Astrocyte of the cerebellum (primary cell): ENCODE measurements at regions not wholly inside any gene's neighbourhood (a gene's known extent, or its start where the extent isn't known, plus 50 kb on each side); places are given as distances from the start of the nearest gene placed in this dataset.
"Not testable (repeated sequence)": the region's sequence is repeated elsewhere in the genome, so short reads cannot be mapped to it uniquely, and the experiment has no call there.

Experiments used
- DNase-seq: peaks from one replicate; pipeline ENCODE4 v3.0.0-alpha.2; 2011; ENCODE audit warnings: low read depth
- H3K4me3 ChIP-seq: 2 replicates; pipeline ENCODE4 v1.5.1; 2011; ENCODE audit warnings: mild to moderate bottlenecking, low read depth, low read length, moderate library complexity
- CTCF ChIP-seq: IDR thresholded peaks from 2 replicates; pipeline ENCODE4 v1.5.1; 2012; ENCODE audit warnings: low read length, low read depth, moderate library complexity, mild to moderate bottlenecking; ENCODE audit errors: missing control alignments
- in situ Hi-C: cut with HindIII; loops from 2 replicates; pipeline ENCODE4 v1.10.0; 2017; ENCODE audit warnings: low sequenced_read_pairs

GRCh38 chr4:129823105-129823504 lies 727.2 kb downstream of the C4orf33 start:
- no peak for TF ChIP-seq CTCF
- in situ Hi-C loops = no loop called here
- no peak for DNase-seq
- no peak overlapping the region for H3K4me3 ChIP-seq

GRCh38 chr4:129829373-129829772 lies 733.4 kb downstream of the C4orf33 start:
- H3K4me3 ChIP-seq = no peak overlapping the region
- no peak for TF ChIP-seq CTCF
- in situ Hi-C loops = no loop called here
- DNase-seq = no peak

GRCh38 chr4:129839687-129840086 lies 743.7 kb downstream of the C4orf33 start:
- no peak overlapping the region for H3K4me3 ChIP-seq
- TF ChIP-seq CTCF = no peak
- in situ Hi-C loops = no loop called here
- peak; percentile 5 for DNase-seq

- in situ Hi-C loops = no loop called here
- no peak for TF ChIP-seq CTCF
- DNase-seq = no peak
- no peak overlapping the region for H3K4me3 ChIP-seq
These were observed 746.1 kb downstream of the C4orf33 start for GRCh38 chr4:129842096-129842495.

- in situ Hi-C loops = no loop called here
- no peak for DNase-seq
- no peak for TF ChIP-seq CTCF
- no peak overlapping the region for H3K4me3 ChIP-seq
These were observed 756.5 kb downstream of the C4orf33 start for GRCh38 chr4:129852434-129852833.

- DNase-seq, H3K4me3 ChIP-seq, in situ Hi-C loops: not testable (repeated sequence)
These were observed 757.9 kb downstream of the C4orf33 start for GRCh38 chr4:129853685-129854467.

- no peak for TF ChIP-seq CTCF
- no peak overlapping the region for H3K4me3 ChIP-seq
- in situ Hi-C loops = no loop called here
- DNase-seq = no peak
These were observed 766.5 kb downstream of the C4orf33 start for GRCh38 chr4:129862461-129862860.
